ENCODE measurements at regions not wholly inside any gene's neighbourhood (a gene's known extent, or its start where the extent isn't known, plus 50 kb on each side); places are given as distances from the start of the nearest gene placed in this dataset.
A peak's percentile ranks its signal among the peaks of the same experiment; 100 is the strongest.

GRCh38 chr13:79185580-79185979 is 220.5 kb downstream of the RBM26 start (continued):
- TF ChIP-seq ZBTB40 (IDR thresholded peaks at IDR 0.05) (no peak), ZBTB40 (CRISPR knock-in tag; IDR thresholded peaks at IDR 0.05) (no peak), GRHL1 (CRISPR knock-in tag; conservative IDR thresholded peaks at IDR 0.05) (no peak), IRF9 (CRISPR knock-in tag; IDR thresholded peaks at IDR 0.05; ENCODE audit: borderline replicate concordance) (no peak), HBP1 (CRISPR knock-in tag; IDR thresholded peaks at IDR 0.05; ENCODE audit: low read depth) (no peak), PHB2 (IDR thresholded peaks at IDR 0.05; ENCODE audit: partially characterized antibody) (no peak), RORA (CRISPR knock-in tag; IDR thresholded peaks at IDR 0.05) (no peak), HOMEZ (CRISPR knock-in tag; IDR thresholded peaks at IDR 0.05; ENCODE audit: low read depth) (0 out of 2 replicates have a peak, but pooled peaks have one; percentile 32), ZSCAN5A (CRISPR knock-in tag; IDR thresholded peaks at IDR 0.05; ENCODE audit: borderline replicate concordance) (no peak), ZNF740 (CRISPR knock-in tag; IDR thresholded peaks at IDR 0.05) (no peak), ZKSCAN1 (IDR thresholded peaks at IDR 0.05; ENCODE audit: low read length) (no peak), NR0B2 (CRISPR knock-in tag; IDR thresholded peaks at IDR 0.05) (no peak)
